K562 (cell line): ENCODE measurements at regions not wholly inside any gene's neighbourhood (a gene's known extent, or its start where the extent isn't known, plus 50 kb on each side); places are given as distances from the start of the nearest gene placed in this dataset.

Experiments
- ATF4 ChIP-seq: fragments of 450-650 bp; formaldehyde crosslinking; IDR thresholded peaks from 2 replicates; pipeline ENCODE4 v1.4.0; 2022; ENCODE audit warnings: mild to moderate bottlenecking, moderate library complexity
- BMI1 ChIP-seq: fragments of 150-350 bp; IDR thresholded peaks from 2 replicates; pipeline ENCODE4 v1.6.1; 2014; ENCODE audit warnings: low read length
- CAMTA2 ChIP-seq: fragments of 250-450 bp; sonication (Bioruptor Pico); conservative IDR thresholded peaks from 2 replicates; pipeline ENCODE4 v1.5.1; 2022
- E2F3 ChIP-seq: fragments of 250-450 bp; sonication (Bioruptor Pico); IDR thresholded peaks from 2 replicates; pipeline ENCODE4 v1.4.0; 2020; ENCODE audit warnings: mild to moderate bottlenecking
- ELF2 ChIP-seq: fragments of 250-450 bp; sonication (Bioruptor Pico); IDR thresholded peaks from 2 replicates; pipeline ENCODE4 v1.5.0; 2021; ENCODE audit warnings: mild to moderate bottlenecking
- GATA2 ChIP-seq: sonication (generic); formaldehyde crosslinking; IDR thresholded peaks from 2 replicates; pipeline ENCODE4 v1.4.0; 2020; ENCODE audit warnings: mild to moderate bottlenecking, missing genetic modification reagents
- GMEB1 ChIP-seq: fragments of 250-450 bp; sonication (Bioruptor Pico); IDR thresholded peaks from 2 replicates; pipeline ENCODE4 v1.4.0; 2020; ENCODE audit warnings: mild to moderate bottlenecking
- HMG20A ChIP-seq: fragments of 450-650 bp; formaldehyde crosslinking; conservative IDR thresholded peaks from 2 replicates; pipeline ENCODE4 v1.4.0; 2020; ENCODE audit warnings: mild to moderate bottlenecking, mixed read lengths
- MYC ChIP-seq, 2 experiments: fragments of 250-450 bp in 1 of 2; sonication (Bioruptor Pico) in 1 of 2; IDR thresholded peaks; 2 replicates each; pipeline versions ENCODE4 v1.5.1 to v1.6.1; 2012 to 2021; ENCODE audit warnings: low read depth in 2 of 2, borderline replicate concordance in 1 of 2, improper control_type of control experiment in 1 of 2, low read length in 1 of 2, mild to moderate bottlenecking in 1 of 2, moderate library complexity in 1 of 2
- NR3C1 ChIP-seq: sonication (generic); formaldehyde crosslinking; IDR thresholded peaks from 2 replicates; pipeline ENCODE4 v1.8.1; 2022; ENCODE audit warnings: missing genetic modification reagents
- POLR2G ChIP-seq: fragments of 200-400 bp; formaldehyde crosslinking; IDR thresholded peaks from 2 replicates; pipeline ENCODE4 v1.6.1; 2017; ENCODE audit warnings: low read depth, mild to moderate bottlenecking, antibody characterized with exemption, low read length, moderate library complexity
- RFX5 ChIP-seq: IDR thresholded peaks from 2 replicates; pipeline ENCODE4 v1.6.1; 2011; ENCODE audit warnings: low read depth, mild to moderate bottlenecking, improper control_type of control experiment, low read length
- RHOXF2B ChIP-seq: fragments of 250-450 bp; sonication (Bioruptor Pico); conservative IDR thresholded peaks from 2 replicates; pipeline ENCODE4 v1.5.1; 2021
- RNF219 ChIP-seq: fragments of 250-450 bp; sonication (Bioruptor Pico); IDR thresholded peaks from 2 replicates; pipeline ENCODE4 v1.5.0; 2022; ENCODE audit warnings: mild to moderate bottlenecking
- SAFB ChIP-seq: fragments of 200-400 bp; formaldehyde crosslinking; IDR thresholded peaks from 2 replicates; pipeline ENCODE4 v1.6.1; 2017; ENCODE audit warnings: low read depth, low read length, borderline replicate concordance
- SMARCA4 ChIP-seq: fragments of 450-650 bp; IDR thresholded peaks from 2 replicates; pipeline ENCODE4 v1.6.1; 2016
- STAT5B ChIP-seq: fragments of 250-450 bp; sonication (Bioruptor Pico); IDR thresholded peaks from 2 replicates; pipeline ENCODE4 v1.8.0; 2021; ENCODE audit warnings: mild to moderate bottlenecking, inconsistent platforms
- TFAM ChIP-seq: fragments of 250-450 bp; sonication (Bioruptor Pico); conservative IDR thresholded peaks from 2 replicates; pipeline ENCODE4 v1.5.0; 2021; ENCODE audit warnings: mild to moderate bottlenecking, moderate library complexity
- ZKSCAN1 ChIP-seq: fragments of 150-350 bp; IDR thresholded peaks from 2 replicates; pipeline ENCODE4 v1.6.1; 2016; ENCODE audit warnings: low read depth, low read length
- ZNF197 ChIP-seq: fragments of 200-800 bp; sonication (Bioruptor generic); IDR thresholded peaks from 2 replicates; pipeline ENCODE4 v1.6.1; 2016; ENCODE audit warnings: low read depth, missing genetic modification characterization, missing compliant biosample characterization
- ZNF217 ChIP-seq: sonication (generic); formaldehyde crosslinking; IDR thresholded peaks from 2 replicates; pipeline ENCODE4 v1.8.0; 2022; ENCODE audit warnings: mild to moderate bottlenecking, missing genetic modification reagents
- ZNF609 ChIP-seq: sonication (generic); formaldehyde crosslinking; IDR thresholded peaks from 2 replicates; pipeline ENCODE4 v1.8.1; 2023; ENCODE audit warnings: missing genetic modification reagents, mild to moderate bottlenecking, borderline replicate concordance

- TF ChIP-seq RNF219 (CRISPR knock-in tag) (no peak), CAMTA2 (CRISPR knock-in tag) (no peak), RHOXF2B (no peak), NR3C1 (CRISPR knock-in tag) (no peak), BMI1 (no peak), GMEB1 (CRISPR knock-in tag) (0 out of 2 replicates have a peak, but pooled peaks have one; percentile 4), TFAM (CRISPR knock-in tag) (no peak), POLR2G (no peak), E2F3 (CRISPR knock-in tag) (no peak), ZNF197 (CRISPR knock-in tag) (no peak), RFX5 (no peak), GATA2 (no peak), ATF4 (CRISPR knock-in tag) (no peak), HMG20A (CRISPR knock-in tag) (no peak), SMARCA4 (no peak), STAT5B (no peak), ZNF217 (no peak), SAFB (no peak), ELF2 (CRISPR knock-in tag) (no peak), MYC (IDR thresholded peaks at IDR 0.05; ENCODE audit: low read depth, low read length) (0 out of 2 replicates have a peak, but pooled peaks have one; percentile 37), MYC (CRISPR knock-in tag; IDR thresholded peaks at IDR 0.05; ENCODE audit: borderline replicate concordance, low read depth) (no peak), ZNF609 (CRISPR knock-in tag) (no peak), ZKSCAN1 (no peak)
These were observed 106.7 kb downstream of the ADCYAP1 start (continued) for GRCh38 chr18:1011349-1011748.
